HK-2 (cell line): ENCODE measurements at regions not wholly inside any gene's neighbourhood (a gene's known extent, or its start where the extent isn't known, plus 50 kb on each side); places are given as distances from the start of the nearest gene placed in this dataset.
"Not testable (repeated sequence)": the region's sequence is repeated elsewhere in the genome, so short reads cannot be mapped to it uniquely, and the experiment has no call there.

Experiments
- DNase-seq: peaks from one replicate; pipeline ENCODE4 v3.0.0-alpha.2; 2018; ENCODE audit not compliant: unreplicated experiment

DNA sequence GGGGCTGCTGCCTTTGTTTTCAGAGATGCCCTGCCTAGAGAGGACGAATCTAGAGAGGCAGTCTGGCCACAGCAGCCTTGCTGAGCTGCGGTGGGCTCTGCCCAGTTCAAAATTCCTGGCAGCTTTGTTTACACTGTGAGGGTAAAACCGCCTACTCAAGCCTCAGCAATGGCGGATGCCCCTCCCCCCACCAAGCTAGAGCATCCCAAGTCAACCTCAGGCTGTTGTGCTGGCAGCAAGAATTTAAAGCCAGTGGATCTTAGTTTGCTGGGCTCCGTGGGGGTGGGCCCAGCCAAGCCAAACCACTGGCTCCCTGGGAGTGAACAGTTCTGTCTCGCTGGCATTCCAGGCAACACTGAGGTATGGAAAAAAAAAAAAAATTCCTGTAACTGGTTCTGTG lies 970.9 kb downstream of the TBC1D32 start:
- DNase-seq, result no peak

DNA sequence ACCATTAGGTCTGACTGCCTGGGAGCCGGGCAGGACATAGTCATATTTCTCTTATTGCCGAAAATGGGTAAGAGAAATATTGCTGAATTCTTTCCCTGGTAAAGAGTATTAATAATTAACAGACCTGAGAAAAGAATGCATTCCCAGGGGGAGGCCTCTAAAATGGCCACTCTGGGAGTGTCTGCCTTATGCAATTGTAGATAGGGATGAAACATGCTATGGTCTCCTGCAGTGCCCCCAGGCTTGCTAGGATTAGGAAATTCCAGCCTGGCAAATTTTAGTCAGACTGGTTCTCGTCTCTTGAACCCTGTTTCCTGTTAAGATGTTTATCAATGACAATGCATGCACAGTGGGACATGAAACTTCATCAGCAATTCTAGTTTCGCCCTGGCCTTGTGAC lies 975.7 kb downstream of the TBC1D32 start:
- peak; percentile 10 for DNase-seq

DNA sequence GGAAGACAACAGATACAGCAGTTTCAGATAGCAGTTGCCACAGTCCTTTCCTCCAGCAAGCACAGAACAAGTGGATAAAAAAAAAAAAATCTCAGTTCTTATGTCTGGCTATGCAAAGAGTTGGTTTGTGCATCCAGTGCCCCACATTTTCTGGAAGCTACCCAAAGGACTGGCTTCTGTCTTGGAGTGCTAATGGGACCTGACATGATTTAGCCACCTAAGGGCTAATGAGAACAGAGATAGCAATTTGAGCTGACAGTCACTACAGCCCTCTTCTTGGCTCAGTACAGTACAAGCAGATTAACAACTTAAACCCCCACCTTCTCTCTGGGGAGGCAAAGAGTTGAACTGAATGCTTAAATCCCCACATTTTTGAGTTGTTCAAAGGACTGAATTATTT lies 976.8 kb downstream of the TBC1D32 start:
- no peak for DNase-seq

DNA sequence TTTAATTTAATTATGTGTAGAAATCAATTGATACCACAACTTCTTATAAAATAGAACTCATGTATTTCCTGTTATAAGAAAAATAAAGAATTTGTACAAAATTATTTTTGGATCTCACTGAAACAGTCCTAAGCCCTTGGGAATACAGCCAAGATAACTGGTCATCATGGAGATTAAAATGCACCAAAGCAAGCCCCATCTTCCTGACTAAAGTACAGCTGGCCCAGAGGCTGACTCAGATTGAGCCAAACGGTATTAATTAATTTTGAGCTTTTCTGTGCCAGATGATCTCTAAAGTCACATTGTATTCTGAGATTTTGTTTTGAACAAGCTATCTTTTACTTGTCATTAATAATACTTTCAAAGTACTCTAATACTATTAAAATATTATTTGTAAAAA lies 978.5 kb downstream of the TBC1D32 start:
- DNase-seq, result no peak

DNA sequence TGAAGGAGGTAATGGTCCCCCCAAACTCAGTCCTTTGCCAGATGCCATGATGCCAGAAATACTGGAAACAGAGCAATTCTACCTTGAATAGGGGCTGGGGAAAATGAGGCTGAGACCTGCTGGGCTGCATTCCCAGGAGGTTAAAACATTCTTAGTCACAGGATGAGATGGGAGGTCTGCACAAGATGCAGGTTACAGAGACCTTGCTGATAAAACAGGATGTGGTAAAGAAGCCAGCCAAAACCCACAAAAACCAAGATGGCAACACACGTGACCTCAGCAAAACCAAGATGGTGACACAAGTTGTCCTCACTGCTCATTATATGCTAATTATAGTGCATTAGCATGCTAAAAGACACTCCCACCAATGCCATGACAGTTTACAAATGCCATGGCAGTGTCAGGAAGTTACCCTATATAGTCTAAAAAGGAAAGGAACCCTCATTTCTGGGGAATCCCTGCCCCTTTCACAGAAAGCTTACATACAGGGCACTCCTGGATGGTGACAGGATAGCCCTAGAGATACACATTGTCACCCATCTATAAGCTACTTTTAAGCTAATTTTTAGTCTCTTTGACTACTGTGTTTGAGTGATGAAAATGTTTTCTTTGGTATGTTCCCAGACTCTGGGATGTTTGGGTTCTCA lies 979.7 kb downstream of the TBC1D32 start:
- DNase-seq, result peak; percentile 8

DNA sequence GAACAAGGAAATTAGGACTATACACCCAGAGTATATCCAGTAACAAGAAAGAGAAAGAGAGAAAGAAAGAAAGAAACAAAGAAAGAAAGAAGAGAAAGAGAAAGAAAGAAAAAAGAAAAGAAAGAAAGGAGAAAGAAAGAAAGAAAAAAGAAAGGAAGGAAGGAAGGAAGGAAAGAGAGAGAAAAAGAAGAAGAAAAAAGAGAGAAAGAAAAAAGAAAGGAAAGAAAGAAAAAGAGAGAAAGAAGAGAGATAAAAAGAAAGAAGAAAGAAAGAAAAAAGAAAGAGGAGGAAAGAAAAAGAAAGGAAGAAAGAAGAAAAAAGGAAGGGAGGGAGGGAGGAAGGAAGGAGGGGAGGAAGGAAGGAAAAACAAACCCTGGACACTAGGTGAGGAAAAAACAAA lies 981.8 kb downstream of the TBC1D32 start:
- no peak for DNase-seq

DNA sequence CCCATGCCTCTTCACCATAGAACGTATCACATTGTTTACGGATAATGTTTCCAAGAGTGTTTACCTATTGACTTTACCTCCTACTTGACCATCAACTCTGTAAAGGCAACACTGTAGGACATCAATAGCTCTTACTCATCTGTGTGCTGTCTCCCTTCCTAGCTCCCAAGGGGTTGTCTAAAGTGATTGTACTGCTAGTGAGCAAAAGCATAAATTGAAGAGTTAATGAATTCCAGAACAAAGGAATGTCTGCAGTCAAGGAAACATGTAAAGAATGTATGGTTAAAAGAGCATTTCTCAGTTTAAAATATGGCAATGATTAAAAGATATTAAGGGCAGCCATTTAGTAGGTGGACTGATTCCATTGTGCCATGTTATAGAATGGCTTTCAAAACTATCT lies 985.4 kb downstream of the TBC1D32 start:
- DNase-seq, result no peak

DNA sequence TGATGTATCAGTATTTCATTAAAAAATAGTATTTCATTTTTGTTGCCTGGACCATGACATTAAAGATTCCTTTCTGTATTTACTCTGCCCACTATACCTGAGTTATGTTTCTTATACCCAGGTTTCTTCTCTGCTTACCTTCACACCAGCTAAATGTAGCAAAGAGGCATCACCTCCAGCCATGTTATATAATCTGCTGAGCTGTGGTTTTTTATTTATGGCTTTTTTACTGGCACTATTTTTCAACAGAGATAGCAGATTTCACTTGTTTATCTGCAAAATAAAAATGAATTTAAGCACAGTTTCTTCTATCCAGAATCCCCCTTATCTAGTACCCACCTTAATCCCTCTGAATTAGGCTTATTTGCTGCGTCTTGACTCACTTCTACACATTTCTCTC lies 979.0 kb upstream of the MAN1A1 start:
- DNase-seq, result no peak

DNA sequence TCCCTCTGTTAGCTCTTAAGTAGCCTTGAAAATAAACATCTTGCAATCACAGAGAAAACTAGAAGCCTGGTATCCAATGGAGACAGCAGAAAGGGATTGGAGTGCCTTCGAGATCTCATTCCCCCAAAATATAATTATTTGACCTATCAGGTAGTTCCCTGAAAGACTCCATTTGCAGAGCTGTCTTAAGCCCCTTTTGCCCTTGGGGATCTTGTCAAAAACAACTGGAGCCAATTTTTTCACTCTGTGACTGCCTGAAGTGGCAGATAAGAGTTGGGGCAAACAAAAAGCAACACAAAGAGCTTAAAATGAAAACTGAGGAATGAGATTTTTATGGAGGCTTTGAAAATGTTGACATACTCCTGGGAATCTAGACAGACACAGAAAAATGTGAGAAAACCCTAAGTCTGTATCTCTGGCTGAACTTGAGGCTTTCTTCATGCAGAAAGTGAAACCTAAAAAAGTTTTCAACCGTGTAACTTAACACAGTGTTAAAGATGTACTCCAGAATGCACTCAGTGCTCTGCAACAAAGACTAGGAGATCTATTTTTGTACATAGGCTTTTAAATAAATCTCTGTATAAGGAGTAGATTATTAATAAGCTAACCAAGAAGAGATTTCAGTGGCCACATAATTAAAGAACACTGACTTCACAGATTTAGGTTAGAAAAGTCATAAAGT lies 971.1 kb upstream of the MAN1A1 start:
- no peak for DNase-seq

DNA sequence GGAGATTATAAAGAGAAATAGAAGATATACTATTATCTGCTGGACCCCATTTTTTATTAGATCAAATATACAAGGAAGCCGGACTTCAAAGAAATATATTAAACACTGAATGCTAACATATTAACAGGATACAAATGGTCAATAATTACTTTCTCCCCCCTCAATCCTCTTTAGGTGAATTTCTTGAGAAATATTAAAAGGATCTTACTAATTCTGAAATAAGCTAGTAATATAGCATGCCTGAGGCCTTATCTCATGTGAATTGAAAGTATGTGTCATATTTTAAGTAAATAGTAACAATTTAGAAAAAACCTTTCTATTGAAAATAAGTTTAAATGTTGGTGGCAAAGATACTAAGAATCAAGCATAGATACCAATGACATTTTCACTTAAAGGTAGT lies 954.7 kb upstream of the MAN1A1 start:
- DNase-seq, result no peak

DNA sequence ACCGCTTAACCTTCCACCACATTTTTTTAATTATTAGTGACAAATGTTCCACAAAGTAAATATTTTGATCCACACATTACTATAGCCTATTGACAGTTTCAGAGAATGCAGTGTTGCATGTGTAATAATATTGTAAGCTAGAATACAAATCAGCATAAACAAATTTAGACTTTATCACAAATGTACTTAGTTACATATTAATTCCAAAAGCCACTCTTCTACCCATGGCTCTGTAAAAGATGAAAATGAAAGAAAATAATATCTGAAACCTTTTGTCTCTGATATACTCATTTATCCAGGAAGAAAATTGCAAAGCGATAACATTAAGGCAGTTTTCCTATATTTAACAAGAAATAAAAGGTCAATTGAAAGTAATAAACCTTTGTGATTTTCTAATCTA lies 954.0 kb upstream of the MAN1A1 start:
- DNase-seq, result no peak

DNA sequence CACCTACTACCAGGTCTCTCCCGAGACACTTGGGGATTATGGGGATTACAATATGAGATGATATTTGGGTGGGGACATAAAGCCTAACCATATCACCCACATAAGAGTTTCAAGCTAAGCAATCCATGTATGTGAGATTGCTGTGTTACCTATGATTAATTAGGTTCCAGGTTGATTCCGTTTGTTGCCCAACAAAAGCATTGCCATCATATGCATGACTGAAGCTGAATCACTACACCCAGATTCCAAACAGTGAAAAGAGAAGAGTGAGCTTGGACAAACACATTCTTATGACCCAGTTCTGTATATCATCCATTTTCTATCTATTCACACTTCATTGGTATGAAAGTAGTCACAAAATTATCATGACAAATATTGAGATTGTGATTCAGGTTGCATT lies 952.5 kb upstream of the MAN1A1 start:
- DNase-seq, result no peak

DNA sequence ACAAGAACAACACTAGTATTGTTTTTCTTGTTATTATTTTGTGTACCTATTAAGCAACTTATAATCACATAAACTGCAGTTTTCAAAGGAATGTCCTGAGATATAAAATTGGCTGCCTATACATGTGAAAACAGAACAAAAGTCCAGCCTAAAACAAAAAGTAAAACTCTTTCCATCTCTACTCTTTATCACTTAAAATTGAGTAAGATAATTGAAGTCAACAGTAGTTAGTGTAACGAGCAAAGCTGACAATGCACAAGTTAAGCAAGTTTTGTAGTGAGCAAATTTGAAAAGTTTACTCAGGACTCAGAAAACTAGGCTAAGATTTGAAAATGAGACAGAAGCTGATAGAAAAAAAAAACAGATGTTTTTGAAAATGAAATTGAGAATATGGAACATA lies 941.4 kb upstream of the MAN1A1 start:
- no peak for DNase-seq

DNA sequence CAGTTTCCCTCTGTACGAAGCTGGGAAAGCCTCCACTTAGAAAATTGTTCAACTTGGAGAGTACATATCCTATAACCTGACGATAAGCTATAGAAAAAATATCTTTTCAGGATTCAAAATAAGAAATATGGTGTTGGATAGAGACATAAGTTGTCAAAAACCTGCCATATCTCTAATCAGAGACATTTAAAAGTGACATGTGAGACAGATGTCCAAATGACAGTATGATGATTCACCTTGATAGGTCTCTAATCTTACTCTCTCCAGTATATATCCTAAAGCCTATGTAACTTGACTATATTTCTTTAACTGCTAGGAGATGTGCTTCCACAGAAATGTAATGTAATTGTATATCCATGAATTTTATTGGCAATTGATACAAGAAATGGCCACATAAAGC lies 932.4 kb upstream of the MAN1A1 start:
- DNase-seq, result no peak

DNA sequence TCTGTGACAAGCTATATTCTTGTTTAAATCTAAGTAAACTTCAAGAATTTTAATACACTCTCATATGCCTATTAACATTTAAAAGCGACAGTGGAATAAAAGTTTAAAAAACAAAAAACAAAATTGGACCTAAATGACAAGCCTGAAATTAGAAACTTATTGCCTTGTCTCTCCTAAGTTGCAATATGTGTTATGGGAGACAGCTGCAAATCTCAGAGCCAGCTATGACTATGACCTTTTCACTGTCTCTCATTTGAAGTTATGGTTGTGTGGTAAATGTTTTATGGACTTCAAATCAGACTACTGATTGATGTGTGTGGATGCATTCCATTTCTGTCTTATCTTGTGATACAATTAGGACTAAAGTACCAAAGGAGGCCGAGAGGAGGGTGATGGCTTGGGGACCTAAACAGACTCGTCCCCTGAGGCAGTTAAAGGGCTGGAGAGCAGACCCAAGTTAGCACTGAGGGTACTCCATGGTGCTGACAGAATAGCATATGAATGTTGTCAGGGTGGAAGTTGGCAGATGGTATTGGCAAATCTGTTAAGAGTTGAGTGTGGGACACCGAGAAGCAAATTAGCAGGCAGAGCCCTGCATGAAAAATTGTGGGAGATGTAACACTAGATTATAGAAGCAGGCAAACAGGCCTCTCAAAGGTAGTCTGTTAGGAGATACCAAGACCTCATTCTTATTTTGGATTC lies 930.1 kb upstream of the MAN1A1 start:
- no peak for DNase-seq

DNA sequence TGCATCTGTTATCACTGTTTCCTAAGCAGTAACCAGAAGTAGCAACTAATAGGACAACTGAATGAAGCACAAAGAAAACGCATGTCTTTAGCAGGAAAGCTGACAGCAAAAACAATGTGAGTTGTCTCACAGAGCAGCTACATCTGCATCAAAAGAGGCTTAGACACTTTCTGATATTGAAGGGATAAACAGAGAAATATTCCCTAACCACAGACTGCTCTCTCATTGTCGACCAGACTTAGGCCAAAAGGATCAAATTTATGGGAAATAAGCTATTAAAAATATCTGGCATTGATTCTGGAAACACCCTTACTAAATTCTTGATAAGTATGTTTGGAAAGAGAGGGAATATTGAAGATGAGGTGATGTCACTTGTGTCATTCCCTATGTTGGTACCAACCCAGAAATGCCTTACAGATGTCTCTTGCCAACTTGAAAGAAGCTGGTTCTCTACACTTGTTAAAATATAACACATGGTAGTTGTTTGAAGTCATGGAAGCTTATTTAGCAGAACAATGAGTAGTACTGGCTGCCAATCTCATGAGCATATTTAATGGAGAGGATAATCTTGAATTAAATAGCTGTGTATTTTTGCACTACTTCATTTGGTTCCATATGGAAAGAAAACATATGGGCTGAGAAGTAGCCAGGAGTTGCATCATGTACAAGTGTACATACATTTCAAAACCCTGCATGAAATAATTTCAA lies 929.3 kb upstream of the MAN1A1 start:
- no peak for DNase-seq

DNA sequence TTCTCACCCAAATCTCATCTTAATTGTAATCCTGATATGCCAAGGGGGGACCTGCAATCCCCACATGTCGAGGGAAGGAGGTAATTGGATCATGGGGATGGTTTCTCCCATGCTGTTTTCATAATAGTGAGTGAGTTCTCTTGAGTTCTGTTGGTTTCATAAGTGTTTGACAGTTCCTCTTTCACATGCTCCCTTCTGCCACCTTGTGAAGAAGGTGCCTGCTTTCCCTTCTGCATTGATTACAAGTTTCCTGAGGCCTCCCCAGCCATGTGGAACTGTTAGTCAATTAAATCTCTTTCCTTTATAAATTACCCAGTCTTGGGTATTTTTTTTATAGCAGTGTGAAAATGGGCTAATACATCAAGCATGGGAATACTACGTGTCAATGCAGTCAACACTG lies 925.0 kb upstream of the MAN1A1 start:
- no peak for DNase-seq

DNA sequence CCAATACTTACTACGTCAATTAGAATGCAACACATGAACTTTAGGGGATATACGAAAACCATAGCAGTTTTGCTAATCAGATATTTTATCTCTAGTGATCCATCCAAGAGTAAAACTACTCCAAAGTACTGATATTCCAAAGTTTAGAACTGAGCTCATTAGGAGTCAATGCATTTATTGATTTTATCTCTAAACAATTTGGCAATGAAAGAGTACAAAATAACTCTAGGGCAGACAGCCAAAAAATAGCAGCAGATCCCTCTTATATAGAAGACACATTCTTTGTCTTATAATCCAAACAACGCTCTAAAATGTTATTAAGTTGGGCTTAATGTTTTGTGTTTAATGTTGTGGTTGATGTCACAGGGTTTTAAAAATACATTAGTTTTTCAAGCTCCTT lies 923.9 kb upstream of the MAN1A1 start:
- no peak for DNase-seq

DNA sequence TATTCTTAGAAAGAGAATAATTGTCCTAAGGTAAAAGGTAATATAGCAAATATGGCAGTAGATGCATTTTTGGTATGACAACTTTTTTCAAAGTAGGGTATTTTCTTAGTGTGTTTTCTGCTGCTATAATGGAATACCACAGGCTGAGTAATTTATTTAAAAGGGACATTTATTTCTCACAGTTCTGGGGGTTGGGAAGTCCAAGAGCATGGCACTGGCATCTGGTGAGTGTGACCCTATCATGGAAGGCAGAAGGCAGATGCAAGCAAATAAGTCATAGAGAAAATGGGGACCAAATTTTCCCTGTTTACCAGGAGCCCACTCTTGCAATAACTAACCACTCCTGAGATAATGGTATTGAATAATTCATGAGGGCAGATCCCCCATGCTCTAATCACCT lies 922.5 kb upstream of the MAN1A1 start:
- no peak for DNase-seq

DNA sequence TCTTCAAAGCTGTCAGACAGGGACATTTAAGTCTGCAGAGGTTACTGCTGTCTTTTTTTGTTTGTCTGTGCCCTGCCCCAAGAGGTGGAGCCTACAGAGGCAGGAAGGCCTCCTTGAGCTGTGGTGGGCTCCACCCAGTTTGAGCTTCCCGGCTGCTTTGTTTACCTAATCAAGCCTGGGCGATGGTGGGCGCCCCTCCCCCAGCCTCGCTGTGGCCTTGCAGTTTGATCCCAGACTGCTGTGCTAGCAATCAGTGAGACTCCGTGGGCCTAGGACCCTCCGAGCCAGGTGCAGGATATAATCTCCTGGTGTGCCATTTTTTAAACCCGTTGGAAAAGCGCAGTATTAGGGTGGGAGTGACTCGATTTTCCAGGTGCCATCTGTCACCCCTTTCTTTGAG lies 918.7 kb upstream of the MAN1A1 start:
- DNase-seq, result not testable (repeated sequence)

DNA sequence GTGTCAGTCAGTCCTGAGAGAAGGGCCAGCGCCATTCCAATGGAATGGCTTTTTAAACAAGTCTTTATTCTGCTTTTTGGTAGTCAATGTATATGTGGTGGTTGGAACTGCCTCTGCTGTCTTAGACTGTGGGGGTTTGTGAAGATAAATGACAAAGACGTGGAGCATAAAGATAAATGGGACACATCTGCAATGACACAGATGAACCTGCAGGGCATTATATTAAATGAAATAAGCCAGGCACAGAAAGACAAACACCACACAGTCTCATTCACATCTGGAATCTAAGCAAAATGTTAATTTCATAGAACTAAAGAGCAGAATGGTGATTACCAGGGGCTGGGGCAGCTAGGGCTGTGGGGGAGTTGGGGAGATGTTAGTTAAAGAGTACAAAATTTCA lies 912.8 kb upstream of the MAN1A1 start:
- DNase-seq, result no peak

DNA sequence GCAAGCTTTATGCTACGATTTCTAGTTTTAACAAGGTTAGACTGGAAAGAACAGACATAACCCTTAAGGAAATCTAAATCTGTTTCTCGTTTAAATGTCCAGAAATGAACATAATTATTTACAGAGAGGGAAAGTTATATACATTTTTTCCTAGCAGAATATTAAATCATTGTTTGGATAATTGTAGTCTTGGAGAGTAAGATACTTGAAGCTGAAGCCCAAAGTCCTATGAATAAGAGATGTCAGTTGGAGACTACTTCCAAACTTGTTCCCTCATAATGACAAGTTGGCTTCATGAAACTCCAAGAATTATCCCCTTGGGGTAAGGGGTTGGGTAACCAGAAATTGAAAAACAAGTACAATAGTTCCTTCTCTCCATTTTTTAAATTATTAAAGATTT lies 911.1 kb upstream of the MAN1A1 start:
- DNase-seq, result no peak

DNA sequence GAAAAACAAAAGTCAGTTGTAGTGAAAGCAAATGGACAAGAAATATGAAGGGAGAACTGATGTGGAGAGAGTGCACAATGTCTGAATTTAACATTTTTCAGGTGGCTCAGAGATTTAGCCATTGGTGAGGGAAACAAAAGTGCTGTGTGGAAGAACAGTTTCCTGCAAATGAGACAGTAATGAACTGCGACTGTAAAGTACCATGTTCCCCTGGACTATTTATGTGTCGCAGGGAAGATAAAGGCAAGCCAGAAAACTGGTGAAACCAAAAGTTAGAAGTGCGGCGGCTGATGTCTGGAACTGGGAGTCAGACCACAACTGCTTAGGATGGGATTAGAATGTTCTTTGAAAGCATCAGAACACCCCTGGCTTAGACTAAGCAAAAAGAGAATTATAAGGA lies 905.1 kb upstream of the MAN1A1 start:
- DNase-seq, result no peak
